K562 (cell line): ENCODE measurements at regions not wholly inside any gene's neighbourhood (a gene's known extent, or its start where the extent isn't known, plus 50 kb on each side); places are given as distances from the start of the nearest gene placed in this dataset.
A peak's percentile ranks its signal among the peaks of the same experiment; 100 is the strongest.

Source experiments
- ATF1 ChIP-seq, 2 experiments: fragments of 450-650 bp in 1 of 2; IDR thresholded peaks; 2 replicates each; pipeline ENCODE4 v1.6.1; 2016; ENCODE audit warnings: missing compliant biosample characterization in 1 of 2, missing genetic modification characterization in 1 of 2
- CREB1 ChIP-seq, 2 experiments: sonication (generic) in 1 of 2; formaldehyde crosslinking in 1 of 2; IDR thresholded peaks; 2 replicates each; pipeline versions ENCODE4 v1.6.1 to v1.8.0; 2012 to 2022; ENCODE audit warnings: inconsistent platforms in 1 of 2, mild to moderate bottlenecking in 1 of 2, missing genetic modification reagents in 1 of 2, moderate library complexity in 1 of 2
- EWSR1 ChIP-seq: fragments of 450-650 bp; IDR thresholded peaks from 2 replicates; pipeline ENCODE4 v1.6.1; 2018; ENCODE audit warnings: borderline replicate concordance, mild to moderate bottlenecking, low read depth, moderate library complexity; ENCODE audit not compliant: partially characterized antibody
- GATAD2A ChIP-seq: fragments of 450-650 bp; IDR thresholded peaks from 2 replicates; pipeline ENCODE4 v1.6.1; 2017
- HDAC2 ChIP-seq: fragments of 450-650 bp; IDR thresholded peaks from 2 replicates; pipeline ENCODE4 v1.6.1; 2016; ENCODE audit warnings: mild to moderate bottlenecking
- KLF1 ChIP-seq: fragments of 450-650 bp; IDR thresholded peaks from 2 replicates; pipeline ENCODE4 v1.6.1; 2016; ENCODE audit warnings: missing genetic modification characterization, missing compliant biosample characterization
- MEF2D ChIP-seq: conservative IDR thresholded peaks from 2 replicates; pipeline ENCODE4 v1.6.1; 2016; ENCODE audit warnings: low read depth, missing genetic modification characterization, missing compliant biosample characterization
- NCOA1 ChIP-seq: fragments of 450-650 bp; IDR thresholded peaks from 2 replicates; pipeline ENCODE4 v1.6.1; 2016; ENCODE audit warnings: low read depth
- NR2F6 ChIP-seq: fragments of 450-650 bp; formaldehyde crosslinking; IDR thresholded peaks from 2 replicates; pipeline ENCODE4 v1.4.0; 2020; ENCODE audit warnings: mild to moderate bottlenecking
- PCBP1 ChIP-seq: fragments of 200-400 bp; formaldehyde crosslinking; IDR thresholded peaks from 2 replicates; pipeline ENCODE4 v1.6.1; 2018; ENCODE audit warnings: mild to moderate bottlenecking, low read depth, low read length; ENCODE audit not compliant: poor library complexity, severe bottlenecking
- RAD21 ChIP-seq, 2 experiments: fragments of 250-450 bp in 1 of 2; fragments of 450-650 bp in 1 of 2; sonication (Bioruptor Pico) in 1 of 2; formaldehyde crosslinking in 1 of 2; IDR thresholded peaks in 1 of 2; conservative IDR thresholded peaks in 1 of 2; 2 replicates each; pipeline versions ENCODE4 v1.4.0 to v1.8.0; 2020 to 2022; ENCODE audit warnings: mild to moderate bottlenecking in 2 of 2, moderate library complexity in 1 of 2
- ZFX ChIP-seq: sonication (generic); formaldehyde crosslinking; IDR thresholded peaks from 2 replicates; pipeline ENCODE4 v1.8.0; 2022; ENCODE audit warnings: mild to moderate bottlenecking, missing genetic modification reagents, moderate library complexity
- TF ChIP-seq, protein P1 (sequence below): fragments of 250-450 bp; sonication (Bioruptor Pico); IDR thresholded peaks from 2 replicates; pipeline ENCODE4 v1.5.0; 2020; ENCODE audit warnings: mild to moderate bottlenecking, borderline replicate concordance
- TF ChIP-seq, protein P2 (sequence below): fragments of 450-650 bp; conservative IDR thresholded peaks from 2 replicates; pipeline ENCODE4 v1.6.1; 2016; ENCODE audit warnings: missing genetic modification characterization, low read depth, mild to moderate bottlenecking, missing compliant biosample characterization, moderate library complexity
- TF ChIP-seq, protein P3 (sequence below): fragments of 450-650 bp; formaldehyde crosslinking; conservative IDR thresholded peaks from 2 replicates; pipeline ENCODE4 v1.4.0; 2022; ENCODE audit warnings: mild to moderate bottlenecking, missing genetic modification characterization
- TF ChIP-seq, protein P4 (sequence below): IDR thresholded peaks from 2 replicates; pipeline ENCODE4 v1.6.1; 2014; ENCODE audit warnings: antibody characterized with exemption

DNA sequence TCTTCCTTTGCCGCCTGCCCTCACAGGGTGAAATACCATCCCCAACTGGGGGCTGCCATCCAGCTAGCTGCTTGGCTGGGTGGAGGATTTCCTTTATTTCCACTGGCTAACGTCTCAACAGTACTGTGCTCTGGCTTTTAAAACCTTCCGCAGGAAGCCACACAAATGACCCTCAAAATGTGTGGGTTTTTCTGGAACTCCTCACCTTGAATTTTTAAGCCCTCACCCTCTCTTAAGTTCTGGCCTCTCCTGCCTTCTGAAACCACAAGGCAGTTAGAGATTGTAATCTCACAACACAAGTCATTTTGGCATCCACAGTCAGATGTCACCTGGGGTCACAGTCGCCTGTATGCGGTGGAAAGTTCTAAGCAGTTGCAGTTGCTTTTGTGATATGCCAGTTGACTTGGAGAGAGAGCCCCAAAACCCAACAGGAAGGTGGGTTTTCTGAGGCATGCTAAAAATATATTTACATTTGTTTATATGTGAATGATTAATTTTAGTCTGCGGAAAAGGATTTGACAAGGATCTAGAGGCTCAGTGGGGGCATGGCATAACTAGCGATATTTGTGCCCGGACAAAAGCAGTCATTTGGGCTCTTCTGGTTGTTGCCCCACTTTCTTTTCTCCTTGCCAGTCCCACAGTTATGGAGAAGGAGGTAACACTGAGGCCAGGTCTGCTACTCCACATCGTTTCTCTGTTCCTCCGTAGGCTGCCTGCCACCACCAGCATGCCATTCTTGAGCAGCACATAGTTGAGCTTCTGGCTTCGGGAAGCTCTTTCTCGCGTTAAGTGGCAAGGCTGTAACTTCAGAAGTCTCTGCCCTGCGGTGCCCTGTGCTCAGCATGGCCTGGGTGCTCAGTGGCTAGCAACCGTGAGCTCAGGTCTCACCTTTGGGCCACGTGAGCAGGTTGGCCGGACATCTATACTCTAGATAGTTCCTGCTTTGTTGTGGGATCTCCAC lies 335.3 kb downstream of the CD83 start (continued):
- TF ChIP-seq, protein P1, sequence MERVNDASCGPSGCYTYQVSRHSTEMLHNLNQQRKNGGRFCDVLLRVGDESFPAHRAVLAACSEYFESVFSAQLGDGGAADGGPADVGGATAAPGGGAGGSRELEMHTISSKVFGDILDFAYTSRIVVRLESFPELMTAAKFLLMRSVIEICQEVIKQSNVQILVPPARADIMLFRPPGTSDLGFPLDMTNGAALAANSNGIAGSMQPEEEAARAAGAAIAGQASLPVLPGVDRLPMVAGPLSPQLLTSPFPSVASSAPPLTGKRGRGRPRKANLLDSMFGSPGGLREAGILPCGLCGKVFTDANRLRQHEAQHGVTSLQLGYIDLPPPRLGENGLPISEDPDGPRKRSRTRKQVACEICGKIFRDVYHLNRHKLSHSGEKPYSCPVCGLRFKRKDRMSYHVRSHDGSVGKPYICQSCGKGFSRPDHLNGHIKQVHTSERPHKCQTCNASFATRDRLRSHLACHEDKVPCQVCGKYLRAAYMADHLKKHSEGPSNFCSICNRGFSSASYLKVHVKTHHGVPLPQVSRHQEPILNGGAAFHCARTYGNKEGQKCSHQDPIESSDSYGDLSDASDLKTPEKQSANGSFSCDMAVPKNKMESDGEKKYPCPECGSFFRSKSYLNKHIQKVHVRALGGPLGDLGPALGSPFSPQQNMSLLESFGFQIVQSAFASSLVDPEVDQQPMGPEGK (CRISPR knock-in tag) = 0 out of 2 replicates have a peak, but pooled peaks have one; percentile 21
- peak; percentile 19; the same call in 1 of the 2 replicates for TF ChIP-seq KLF1 (tag)
- 0 out of 2 replicates have a peak, but pooled peaks have one; percentile 32 for TF ChIP-seq NR2F6 (CRISPR knock-in tag)
- TF ChIP-seq NCOA1 = peak; percentile 94
- peak; percentile 91; the same call in 1 of the 2 replicates for TF ChIP-seq GATAD2A
- TF ChIP-seq, protein P2, sequence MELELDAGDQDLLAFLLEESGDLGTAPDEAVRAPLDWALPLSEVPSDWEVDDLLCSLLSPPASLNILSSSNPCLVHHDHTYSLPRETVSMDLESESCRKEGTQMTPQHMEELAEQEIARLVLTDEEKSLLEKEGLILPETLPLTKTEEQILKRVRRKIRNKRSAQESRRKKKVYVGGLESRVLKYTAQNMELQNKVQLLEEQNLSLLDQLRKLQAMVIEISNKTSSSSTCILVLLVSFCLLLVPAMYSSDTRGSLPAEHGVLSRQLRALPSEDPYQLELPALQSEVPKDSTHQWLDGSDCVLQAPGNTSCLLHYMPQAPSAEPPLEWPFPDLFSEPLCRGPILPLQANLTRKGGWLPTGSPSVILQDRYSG (tag) = peak; percentile 74
- TF ChIP-seq CREB1 (IDR thresholded peaks at IDR 0.05) = no peak; the same call in 1 of the 2 replicates
- no peak for TF ChIP-seq CREB1 (CRISPR knock-in tag; IDR thresholded peaks at IDR 0.05)
- TF ChIP-seq PCBP1 = no peak
- TF ChIP-seq RAD21 (CRISPR knock-in tag; conservative IDR thresholded peaks at IDR 0.05 in 1 of 2, IDR thresholded peaks at IDR 0.05 in 1 of 2) = peak; percentile 8 to 40; a peak in 2 of 4 replicates
- TF ChIP-seq ATF1 (CRISPR knock-in tag; IDR thresholded peaks at IDR 0.05) = no peak
- peak; percentile 47 for TF ChIP-seq ATF1 (tag; IDR thresholded peaks at IDR 0.05)
- no peak for TF ChIP-seq ZFX (CRISPR knock-in tag)
- TF ChIP-seq, protein P3, sequence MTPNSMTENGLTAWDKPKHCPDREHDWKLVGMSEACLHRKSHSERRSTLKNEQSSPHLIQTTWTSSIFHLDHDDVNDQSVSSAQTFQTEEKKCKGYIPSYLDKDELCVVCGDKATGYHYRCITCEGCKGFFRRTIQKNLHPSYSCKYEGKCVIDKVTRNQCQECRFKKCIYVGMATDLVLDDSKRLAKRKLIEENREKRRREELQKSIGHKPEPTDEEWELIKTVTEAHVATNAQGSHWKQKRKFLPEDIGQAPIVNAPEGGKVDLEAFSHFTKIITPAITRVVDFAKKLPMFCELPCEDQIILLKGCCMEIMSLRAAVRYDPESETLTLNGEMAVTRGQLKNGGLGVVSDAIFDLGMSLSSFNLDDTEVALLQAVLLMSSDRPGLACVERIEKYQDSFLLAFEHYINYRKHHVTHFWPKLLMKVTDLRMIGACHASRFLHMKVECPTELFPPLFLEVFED (CRISPR knock-in tag) = 0 out of 2 replicates have a peak, but pooled peaks have one; percentile 12
- peak; percentile 51 for TF ChIP-seq MEF2D (tag)
- TF ChIP-seq EWSR1 = no peak
- TF ChIP-seq HDAC2 = peak; percentile 15
- TF ChIP-seq, protein P4, sequence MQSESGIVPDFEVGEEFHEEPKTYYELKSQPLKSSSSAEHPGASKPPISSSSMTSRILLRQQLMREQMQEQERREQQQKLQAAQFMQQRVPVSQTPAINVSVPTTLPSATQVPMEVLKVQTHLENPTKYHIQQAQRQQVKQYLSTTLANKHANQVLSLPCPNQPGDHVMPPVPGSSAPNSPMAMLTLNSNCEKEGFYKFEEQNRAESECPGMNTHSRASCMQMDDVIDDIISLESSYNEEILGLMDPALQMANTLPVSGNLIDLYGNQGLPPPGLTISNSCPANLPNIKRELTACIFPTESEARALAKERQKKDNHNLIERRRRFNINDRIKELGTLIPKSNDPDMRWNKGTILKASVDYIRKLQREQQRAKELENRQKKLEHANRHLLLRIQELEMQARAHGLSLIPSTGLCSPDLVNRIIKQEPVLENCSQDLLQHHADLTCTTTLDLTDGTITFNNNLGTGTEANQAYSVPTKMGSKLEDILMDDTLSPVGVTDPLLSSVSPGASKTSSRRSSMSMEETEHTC = peak; percentile 55
